GM12878 (cell line): ENCODE measurements at regions not wholly inside any gene's neighbourhood (a gene's known extent, or its start where the extent isn't known, plus 50 kb on each side); places are given as distances from the start of the nearest gene placed in this dataset.
"Not testable (repeated sequence)": the region's sequence is repeated elsewhere in the genome, so short reads cannot be mapped to it uniquely, and the experiment has no call there.

Source experiments
- ATAC-seq: fragments of 200-7000 bp; cut with Tn5 transposase; 3 replicates; pipeline ENCODE4 v1.9.1; 2020; ENCODE audit warnings: mild to moderate bottlenecking, moderate library complexity
- BruUV-seq: library from RNA; stranded (reverse); fragments of 400-500 nt; replicated peaks from 2 replicates; lab custom pipeline; 2021; lab: Mats Ljungman, UMichigan
- CTCF ChIA-PET: fragments of 300-600 bp; sonication (Branson Sonifier 250); formaldehyde crosslinking; extraction: SDS; loops from one replicate; lab custom pipeline; 2021; ENCODE audit warnings: inconsistent platforms; lab: Yijun Ruan, JAX
- POLR2A ChIA-PET: fragments of 350-600 bp; formaldehyde crosslinking; extraction: SDS; loops from one replicate; lab custom pipeline; 2021; ENCODE audit warnings: inconsistent platforms; lab: Charles Lee
- RAD21 ChIA-PET: fragments of 300-600 bp; sonication (Branson Sonifier 250); formaldehyde crosslinking; loops from one replicate; lab custom pipeline; 2023; ENCODE audit warnings: antibody characterized with exemption; ENCODE audit not compliant: unreplicated experiment; lab: Charles Lee
- SMC1A ChIA-PET: fragments of 300-600 bp; sonication (Branson Sonifier 250); formaldehyde crosslinking; loops from one replicate; lab custom pipeline; 2023; ENCODE audit not compliant: unreplicated experiment, uncharacterized antibody; lab: Charles Lee
- DNase-seq: peaks from one replicate; pipeline ENCODE4 v3.0.0-alpha.2; 2011; ENCODE audit warnings: low read depth, low spot score
- FAIRE-seq: peaks from 3 replicates; lab custom pipeline; 2011; peaks lifted over from hg19 to GRCh38; lab: Jason Lieb, UNC
- H2AFZ ChIP-seq: 2 replicates; pipeline ENCODE4 v1.6.0; 2011; ENCODE audit warnings: low read depth, low read length, control low read depth; ENCODE audit not compliant: control insufficient read depth
- H3K27ac ChIP-seq: 2 replicates; pipeline ENCODE4 v1.5.1; 2011; ENCODE audit warnings: control low read depth; ENCODE audit not compliant: control insufficient read depth, insufficient read depth
- H3K27me3 ChIP-seq, 2 experiments: replicated peaks in 1 of 2; 2 replicates each; pipeline versions ENCODE4 v1.6.0 to v1.6.1; 2011; ENCODE audit warnings: low read length in 1 of 2; ENCODE audit not compliant: control insufficient read depth in 2 of 2, insufficient read depth in 2 of 2
- H3K36me3 ChIP-seq, 2 experiments: 2 replicates each; pipeline ENCODE4 v1.5.1; 2011; ENCODE audit warnings: low read length in 1 of 2; ENCODE audit not compliant: control insufficient read depth in 2 of 2, insufficient read depth in 2 of 2
- H3K4me1 ChIP-seq: 2 replicates; pipeline ENCODE4 v1.6.1; 2011; ENCODE audit warnings: mild to moderate bottlenecking, low read length, moderate library complexity, mixed read lengths; ENCODE audit not compliant: control insufficient read depth, insufficient read depth
- H3K4me2 ChIP-seq: 2 replicates; pipeline ENCODE4 v1.6.0; 2011; ENCODE audit warnings: control low read depth; ENCODE audit not compliant: control insufficient read depth, insufficient read depth
- H3K4me3 ChIP-seq: fragments of 200-600 bp; sonication (generic); 2 replicates; pipeline ENCODE4 v1.5.1; 2016
- H3K79me2 ChIP-seq: 2 replicates; pipeline ENCODE4 v1.6.0; 2011; ENCODE audit warnings: low read length; ENCODE audit not compliant: control insufficient read depth, insufficient read depth
- H3K9ac ChIP-seq: 2 replicates; pipeline ENCODE4 v1.8.0; 2011; ENCODE audit warnings: low read length, control low read depth, mixed read lengths; ENCODE audit not compliant: control insufficient read depth, insufficient read depth
- H3K9me3 ChIP-seq: replicated peaks from 3 replicates; pipeline ENCODE4 v1.5.1; 2011; ENCODE audit warnings: mild to moderate bottlenecking, low read length; ENCODE audit not compliant: control insufficient read depth, insufficient read depth
- H4K20me1 ChIP-seq: 2 replicates; pipeline ENCODE4 v1.6.0; 2011; ENCODE audit not compliant: control insufficient read depth, insufficient read depth
- BACH1 ChIP-seq: fragments of 450-650 bp; IDR thresholded peaks from 2 replicates; pipeline ENCODE4 v1.6.1; 2017; ENCODE audit warnings: mild to moderate bottlenecking, borderline replicate concordance
- EZH2 ChIP-seq: IDR thresholded peaks from 2 replicates; pipeline ENCODE4 v1.6.1; 2012; ENCODE audit warnings: low read depth, mild to moderate bottlenecking, control low read depth, inconsistent platforms, low read length, borderline replicate concordance; ENCODE audit not compliant: control insufficient read depth
- IRF3 ChIP-seq: fragments of 450-650 bp; IDR thresholded peaks from 2 replicates; pipeline ENCODE4 v1.6.1; 2014; ENCODE audit warnings: mild to moderate bottlenecking
- IRF4 ChIP-seq: IDR thresholded peaks from 2 replicates; pipeline ENCODE4 v1.6.1; 2011; ENCODE audit warnings: low read depth, low read length
- MXI1 ChIP-seq: fragments of 150-350 bp; IDR thresholded peaks from 2 replicates; pipeline ENCODE4 v1.6.1; 2011; ENCODE audit warnings: low read depth, mild to moderate bottlenecking, inconsistent platforms, low read length, improper control_type of control experiment
- MYC ChIP-seq: IDR thresholded peaks from 2 replicates; pipeline ENCODE4 v1.6.1; 2011; ENCODE audit warnings: mild to moderate bottlenecking, low read length, moderate library complexity, inconsistent platforms; ENCODE audit not compliant: insufficient read depth, insufficient replicate concordance, insufficient read length, severe bottlenecking
- SMAD1 ChIP-seq: fragments of 450-650 bp; IDR thresholded peaks from 2 replicates; pipeline ENCODE4 v1.6.1; 2018; ENCODE audit warnings: mild to moderate bottlenecking, low read depth; ENCODE audit not compliant: partially characterized antibody
- SMC3 ChIP-seq: IDR thresholded peaks from 2 replicates; pipeline ENCODE4 v1.6.1; 2011; ENCODE audit warnings: low read length, improper control_type of control experiment, borderline replicate concordance
- SPI1 ChIP-seq: IDR thresholded peaks from 2 replicates; pipeline ENCODE4 v1.6.1; 2011; ENCODE audit warnings: low read depth, mild to moderate bottlenecking, low read length, moderate library complexity, borderline replicate concordance; ENCODE audit not compliant: insufficient read depth
- SREBF1 ChIP-seq: IDR thresholded peaks from 2 replicates; pipeline ENCODE4 v1.6.1; 2012; ENCODE audit warnings: mild to moderate bottlenecking, low read length
- SREBF2 ChIP-seq: IDR thresholded peaks from 2 replicates; pipeline ENCODE4 v1.6.1; 2012; ENCODE audit warnings: mild to moderate bottlenecking, low read length
- WGBS: methylation state at CpG from one replicate; pipeline ENCODE4 v1.1.6; 2016; ENCODE audit warnings: low lambda C conversion rate; ENCODE audit not compliant: insufficient replicate concordance, insufficient coverage; ENCODE audit errors: missing lambda C conversion rate; 5-methylcytosine and 5-hydroxymethylcytosine counted together
- in situ Hi-C: fragments of 300-500 bp; cut with MboI; formaldehyde crosslinking; loops from 9 replicates; pipeline ENCODE4 v1.14.3; 2018; ENCODE audit warnings: mixed read lengths
- intact Hi-C: fragments of 100-400 bp; cut with micrococcal nuclease; formaldehyde crosslinking; loops from one replicate; pipeline ENCODE4 v1.14.2; 2022; ENCODE audit not compliant: unreplicated experiment

GRCh38 chr4:34492414-34492813 is 1751.9 kb downstream of the ARAP2 start:
- DNase-seq (no peak), ATAC-seq (no peak), FAIRE-seq (no peak)
- Histone ChIP-seq H3K9ac (no peak overlapping the region), H3K27ac (no peak overlapping the region), H3K36me3 (no peaks in the 10 kb centered on the region), H3K4me3 (no peak overlapping the region), H3K27me3 (no peaks in the 10 kb centered on the region), H3K9me3 (no peaks in the 10 kb centered on the region), H2AFZ (no peak overlapping the region), H3K4me1 (no peaks in the 10 kb centered on the region), H3K79me2 (no peaks in the 10 kb centered on the region), H3K4me2 (no peak overlapping the region), H4K20me1 (no peaks in the 10 kb centered on the region)
- 0% methylated on average over 1 of the region's 1 CpG for WGBS
- ChIA-PET POLR2A (no interaction called here), SMC1A (interaction anchor here (0.6 kb wide), 1 partner anchor 608 kb away, joined by 3 read pairs; no protein-coding TSS in a partner anchor), RAD21 (no interaction called here), CTCF (no interaction called here)
- TF ChIP-seq MYC (no peak), SPI1 (peak; percentile 33; the same call in 1 of the 2 replicates)
- BruUV-seq: no TSS peak
- in situ Hi-C loops: no loop called here
- intact Hi-C loops: no loop called here

- Histone ChIP-seq H2AFZ (no peak overlapping the region), H3K4me2 (no peak overlapping the region), H4K20me1 (no peaks in the 10 kb centered on the region), H3K9me3 (no peaks in the 10 kb centered on the region), H3K9ac (no peak overlapping the region), H3K27me3 (no peaks in the 10 kb centered on the region), H3K27ac (no peak overlapping the region), H3K4me3 (no peak overlapping the region), H3K36me3 (no peaks in the 10 kb centered on the region), H3K4me1 (no peaks in the 10 kb centered on the region), H3K79me2 (no peaks in the 10 kb centered on the region)
- RAD21 ChIA-PET: no interaction called here
- POLR2A ChIA-PET: no interaction called here
- FAIRE-seq (no peak), DNase-seq (no peak), ATAC-seq (no peak)
- SMC1A ChIA-PET: no interaction called here
- CTCF ChIA-PET: no interaction called here
- TF ChIP-seq IRF3: no peak
- TF ChIP-seq SMC3: no peak
- TF ChIP-seq SREBF2: no peak
- no peak for TF ChIP-seq SMAD1
- no peak for TF ChIP-seq IRF4
- no peak for TF ChIP-seq SREBF1
- no peak for TF ChIP-seq MXI1
- TF ChIP-seq EZH2: no peak
- TF ChIP-seq BACH1: no peak
- in situ Hi-C loops (no loop called here), intact Hi-C loops (no loop called here)
- WGBS: 16% methylated on average over 2 of the region's 2 CpGs
- BruUV-seq: no TSS peak
These were observed 1742.2 kb downstream of the ARAP2 start for GRCh38 chr4:34502086-34502485.

GRCh38 chr4:34504731-34505130 is 1739.6 kb downstream of the ARAP2 start:
- H3K9me3 ChIP-seq, H2AFZ ChIP-seq, H3K36me3 ChIP-seq, H3K9ac ChIP-seq, DNase-seq, H3K4me2 ChIP-seq, intact Hi-C loops, H3K27ac ChIP-seq, ATAC-seq, BruUV-seq, H3K27me3 ChIP-seq, in situ Hi-C loops, FAIRE-seq, POLR2A ChIA-PET, RAD21 ChIA-PET, H4K20me1 ChIP-seq, H3K4me1 ChIP-seq, H3K4me3 ChIP-seq, SMC1A ChIA-PET, CTCF ChIA-PET, H3K79me2 ChIP-seq: not testable (repeated sequence)
- 50% methylated on average over 2 of the region's 2 CpGs for WGBS
